Panc1 (cell line): ENCODE measurements at regions not wholly inside any gene's neighbourhood (a gene's known extent, or its start where the extent isn't known, plus 50 kb on each side); places are given as distances from the start of the nearest gene placed in this dataset.

Experiments used
- CTCF ChIP-seq: fragments of 450-650 bp; IDR thresholded peaks from 2 replicates; pipeline ENCODE4 v1.5.1; 2017; ENCODE audit warnings: mild to moderate bottlenecking
- POLR2AphosphoS5 ChIP-seq: IDR thresholded peaks from 2 replicates; pipeline ENCODE4 v1.6.1; 2012; ENCODE audit warnings: mild to moderate bottlenecking, low read depth, low read length, moderate library complexity
- REST ChIP-seq, 2 experiments: IDR thresholded peaks; 2 replicates each; pipeline ENCODE4 v1.6.1; 2011 to 2012; ENCODE audit warnings: low read depth in 2 of 2, control low read depth in 1 of 2, low read length in 1 of 2, mild to moderate bottlenecking in 1 of 2, moderate library complexity in 1 of 2; ENCODE audit not compliant: insufficient read depth in 1 of 2
- SIN3A ChIP-seq: IDR thresholded peaks from 2 replicates; pipeline ENCODE4 v1.6.1; 2012; ENCODE audit warnings: low read depth, mild to moderate bottlenecking, low read length, moderate library complexity, borderline replicate concordance; ENCODE audit not compliant: insufficient read depth
- TCF7L2 ChIP-seq: IDR thresholded peaks from 2 replicates; pipeline ENCODE4 v1.6.1; 2011; ENCODE audit warnings: mild to moderate bottlenecking, low read depth, low read length, inconsistent platforms

GRCh38 chr13:50435011-50435410, 408.5 kb downstream of the DLEU7 start:
- TF ChIP-seq CTCF (no peak), SIN3A (no peak), POLR2AphosphoS5 (no peak), TCF7L2 (no peak), REST (IDR thresholded peaks at IDR 0.05; ENCODE audit: insufficient read depth in 1 of 2, low read depth in 2 of 2, low read length in 1 of 2) (no peak)
